HG03095 (cell line): ENCODE measurements at regions not wholly inside any gene's neighbourhood (a gene's known extent, or its start where the extent isn't known, plus 50 kb on each side); places are given as distances from the start of the nearest gene placed in this dataset.

Experiments used
- ATAC-seq: cut with Tn5 transposase; IDR thresholded peaks from one replicate; pipeline ENCODE4 v1.9.1; 2021; ENCODE audit warnings: moderate library complexity; ENCODE audit not compliant: unreplicated experiment

DNA sequence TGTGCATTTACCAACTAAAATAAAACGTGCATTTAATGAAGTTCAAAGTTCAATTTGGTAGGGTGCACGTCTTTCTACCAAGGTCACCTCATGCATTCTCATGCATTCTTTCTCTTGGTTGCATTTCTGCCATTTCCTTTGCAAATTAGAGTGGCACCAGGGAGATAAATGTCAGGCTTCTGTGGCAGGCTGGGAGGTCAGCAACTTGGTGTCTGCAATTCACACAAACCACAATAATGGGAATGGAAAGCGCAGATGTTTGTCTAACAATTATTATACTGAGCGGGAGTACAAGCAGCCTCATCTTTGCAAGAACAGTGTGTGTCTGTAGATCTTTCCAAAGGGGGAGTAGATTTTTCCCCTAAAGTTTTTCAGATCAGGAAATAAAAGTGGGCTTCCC is 411.7 kb downstream of the DMRT2 start:
- no peak for ATAC-seq

- ATAC-seq, result no peak
Measured at GRCh38 chr9:1462626-1463308, 412.6 kb downstream of the DMRT2 start.

DNA sequence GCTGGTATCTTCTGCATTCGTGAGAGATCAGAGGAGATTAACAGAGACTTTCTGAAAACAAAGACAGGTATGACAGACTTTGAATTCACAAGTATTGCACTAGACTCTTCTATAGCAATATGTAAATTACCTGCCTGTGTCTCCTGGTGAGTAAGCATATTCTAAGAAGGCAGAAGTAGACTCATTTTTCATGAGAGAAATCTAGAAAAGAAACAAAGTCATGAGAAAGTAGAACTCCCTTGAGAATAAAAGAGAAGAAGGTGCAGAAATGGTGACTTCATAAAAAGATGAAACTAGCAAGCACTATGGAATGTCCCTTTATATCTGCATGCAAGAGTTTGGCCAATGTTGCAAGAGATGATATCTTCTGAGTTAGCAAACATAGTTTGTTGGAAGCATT is 419.8 kb downstream of the DMRT2 start:
- peak; percentile 95 for ATAC-seq

DNA sequence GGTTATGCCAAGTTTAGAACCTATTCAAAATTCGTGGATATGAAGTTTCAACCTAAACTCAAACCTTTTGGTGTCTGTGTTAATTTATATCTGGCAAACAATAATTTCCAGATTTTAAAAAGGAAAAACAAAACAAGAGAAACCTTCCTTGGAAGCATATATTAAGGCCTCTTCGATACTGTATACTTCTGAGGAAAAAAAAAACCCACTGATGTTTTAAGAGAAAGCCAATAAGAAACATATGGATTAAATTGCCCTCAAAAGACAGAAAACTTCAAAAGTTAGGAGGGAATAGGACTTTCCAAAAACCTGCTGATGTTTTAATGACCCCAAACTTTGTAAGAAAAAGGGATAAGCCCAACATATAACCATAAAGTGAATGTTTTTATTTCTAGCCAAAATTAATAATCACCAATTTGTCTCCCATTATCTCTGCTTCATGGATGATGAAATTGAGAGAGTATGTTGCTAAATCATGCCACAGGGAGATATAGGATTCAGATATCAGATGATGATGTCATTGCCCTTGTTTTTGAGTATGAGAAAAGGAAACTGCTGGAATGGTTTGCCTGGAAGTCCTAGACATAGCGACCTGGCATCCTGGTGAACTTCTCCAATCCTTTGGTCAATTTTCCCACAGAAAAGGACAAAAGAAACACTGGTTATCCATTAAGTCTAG is 423.9 kb downstream of the DMRT2 start:
- no peak for ATAC-seq

DNA sequence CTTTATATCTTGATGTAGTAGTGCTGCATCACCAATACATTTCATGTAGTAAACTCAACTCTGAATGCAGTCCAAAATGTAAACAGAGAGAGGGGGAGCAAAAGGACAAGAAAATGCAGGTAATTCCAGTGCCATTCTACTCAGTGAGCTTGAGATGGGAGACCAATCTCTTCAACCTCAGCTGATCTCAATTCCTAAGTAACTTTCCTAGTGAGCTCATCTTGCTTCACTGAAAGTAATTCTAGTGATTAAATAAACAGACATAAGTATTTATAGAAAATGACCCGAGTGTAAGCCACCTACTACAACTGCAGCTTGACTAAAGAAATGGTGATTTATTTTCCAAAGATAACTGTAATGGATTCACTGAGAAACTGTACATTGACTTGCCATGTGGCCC is 424.5 kb downstream of the DMRT2 start:
- ATAC-seq, result no peak

DNA sequence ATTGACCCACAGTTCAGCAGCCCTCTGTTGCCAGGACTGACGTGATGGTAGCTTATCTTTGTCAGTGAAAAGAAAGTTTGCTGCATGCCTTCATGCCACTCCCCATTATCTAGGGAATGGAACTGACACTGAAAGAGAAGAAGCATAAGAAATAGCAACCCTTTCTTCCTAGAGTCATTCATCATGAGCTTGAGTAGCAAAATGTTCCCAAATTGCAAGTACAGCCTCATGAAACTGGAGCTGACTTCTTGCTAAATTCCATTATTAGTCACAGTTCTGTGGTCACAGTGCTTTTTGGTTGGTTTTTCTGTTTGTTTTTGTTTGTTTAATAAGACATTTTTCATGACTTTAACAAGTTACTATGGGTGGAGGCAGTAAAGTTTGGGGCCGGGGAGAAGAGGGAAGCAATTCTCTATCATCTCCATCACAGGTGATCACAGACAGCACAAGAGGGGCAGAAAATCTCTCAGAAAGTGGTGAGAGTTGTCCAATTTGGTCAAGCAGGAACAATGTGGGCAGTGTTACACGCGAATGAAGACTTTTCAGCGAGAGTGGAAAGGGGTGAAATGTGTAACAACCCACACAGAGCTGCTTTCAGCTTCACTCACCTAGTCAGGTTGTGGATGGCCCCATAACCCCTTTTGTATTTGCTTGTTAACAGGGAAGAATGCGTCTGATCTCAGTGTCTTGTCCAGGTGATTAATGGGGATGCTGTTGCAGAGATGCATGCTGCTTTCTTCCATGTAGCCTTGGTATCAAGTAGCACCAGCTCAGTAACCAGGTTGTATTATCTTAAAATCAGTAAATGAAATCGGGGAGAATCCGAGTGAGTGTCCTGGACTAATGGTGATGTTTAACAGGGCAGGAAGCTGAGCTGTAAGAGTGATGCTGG is 440.4 kb downstream of the DMRT2 start:
- ATAC-seq, result peak; percentile 87

DNA sequence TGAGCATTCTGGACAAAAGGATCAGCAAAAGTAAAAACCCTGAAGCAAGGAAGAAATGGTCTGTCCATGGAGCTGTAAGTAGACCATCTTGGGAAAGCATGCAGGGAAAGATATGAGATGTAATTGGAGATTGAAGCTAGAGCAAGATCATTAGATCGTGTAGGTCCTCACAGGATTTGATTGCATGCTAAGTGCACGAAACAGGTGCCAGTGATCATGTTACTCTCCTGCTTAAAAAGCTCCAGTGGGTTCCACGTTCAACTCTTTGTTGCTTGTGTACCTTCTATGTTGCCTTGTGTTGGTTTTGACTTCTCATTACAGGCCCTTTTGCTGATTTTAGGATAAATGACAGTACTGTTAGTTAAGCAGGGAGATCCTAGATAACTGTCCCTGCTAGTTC is 442.0 kb downstream of the DMRT2 start:
- no peak for ATAC-seq

- no peak for ATAC-seq
Measured at GRCh38 chr9:1495282-1496030, 445.3 kb downstream of the DMRT2 start.

DNA sequence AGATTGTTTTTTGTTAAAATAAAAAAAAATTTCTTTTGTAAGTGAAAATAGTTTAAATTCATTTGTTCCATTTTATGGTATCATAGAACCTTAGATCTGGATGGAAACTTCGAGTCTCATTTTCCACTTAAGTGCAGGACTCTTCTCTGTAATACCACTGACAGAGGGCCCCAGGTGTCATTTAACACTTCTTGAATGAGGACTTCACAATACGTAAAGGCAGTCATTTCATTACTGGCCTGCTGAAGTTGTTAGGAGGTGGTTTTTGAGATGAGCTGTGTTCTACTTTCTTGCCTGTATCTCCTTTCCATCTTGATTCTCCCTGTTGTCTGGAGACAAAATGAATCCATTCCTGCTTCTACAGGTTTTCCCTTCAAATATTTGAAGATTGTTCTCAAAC is 455.3 kb downstream of the DMRT2 start:
- ATAC-seq, result no peak

DNA sequence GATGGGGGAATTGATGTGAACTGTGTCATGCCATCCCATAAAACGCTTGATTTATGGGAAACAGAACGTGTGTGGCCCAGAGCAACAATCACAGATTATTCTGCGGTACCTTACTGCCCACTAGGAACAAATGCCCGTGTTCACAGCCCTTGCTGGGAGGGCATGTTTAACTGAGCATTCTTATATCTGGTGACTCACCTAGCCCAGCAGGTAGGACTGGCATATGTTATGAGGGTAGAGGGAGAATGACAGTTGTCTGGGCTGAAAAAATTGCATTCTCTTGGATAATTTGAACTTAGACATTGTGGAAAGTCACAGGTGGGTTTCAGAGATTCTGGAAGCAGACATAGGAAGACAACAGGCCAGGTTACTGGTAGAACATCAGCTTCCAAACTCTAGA is 460.6 kb downstream of the DMRT2 start:
- ATAC-seq, result no peak

- ATAC-seq, result no peak
Measured at GRCh38 chr9:1513105-1513504, 462.9 kb downstream of the DMRT2 start.

DNA sequence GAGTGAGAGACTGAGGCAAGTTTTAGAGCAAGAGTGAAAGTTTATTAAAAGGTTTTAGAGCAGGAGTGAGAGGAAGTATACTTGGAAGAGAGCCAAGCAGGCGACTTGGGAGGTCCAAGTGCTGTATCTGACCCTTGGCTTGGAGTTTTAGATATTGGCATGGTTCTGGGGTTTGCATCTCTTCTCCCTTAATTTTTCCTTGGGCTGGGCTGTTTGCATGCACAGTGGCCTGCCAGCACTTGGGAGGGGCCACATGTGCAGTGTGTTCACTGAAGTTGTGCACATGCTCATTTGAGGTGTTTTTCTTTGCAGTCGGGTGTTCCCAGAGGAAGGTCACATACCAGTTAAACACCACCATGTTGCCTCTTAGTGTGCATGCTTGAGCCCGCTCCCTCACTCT is 464.1 kb downstream of the DMRT2 start:
- ATAC-seq, result no peak

GRCh38 chr9:1514776-1515363 is 464.7 kb downstream of the DMRT2 start:
- no peak for ATAC-seq

DNA sequence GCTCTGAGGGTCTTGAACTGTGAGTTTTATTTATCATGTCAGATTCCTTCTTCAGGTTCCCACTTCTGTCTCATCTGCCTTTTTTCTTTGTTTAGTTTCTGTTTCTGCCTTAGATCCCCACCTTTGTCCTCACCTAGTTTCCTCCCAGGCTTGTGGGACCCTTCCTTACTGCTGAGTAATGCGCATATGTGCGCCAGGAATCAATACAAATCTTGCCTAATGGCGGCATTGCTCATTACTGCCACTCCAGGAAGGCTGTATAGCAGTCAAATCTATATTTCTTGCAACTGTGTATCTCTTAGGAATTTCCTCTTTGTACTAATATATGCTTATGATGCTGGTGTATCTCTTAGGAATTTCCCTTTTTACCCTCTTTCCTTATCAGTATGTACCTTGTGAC is 465.4 kb downstream of the DMRT2 start:
- ATAC-seq, result no peak

- no peak for ATAC-seq
Measured at GRCh38 chr9:1521547-1521946, 471.4 kb downstream of the DMRT2 start.

- peak; percentile 82 for ATAC-seq
Measured at GRCh38 chr9:1522219-1522767, 472.1 kb downstream of the DMRT2 start.

DNA sequence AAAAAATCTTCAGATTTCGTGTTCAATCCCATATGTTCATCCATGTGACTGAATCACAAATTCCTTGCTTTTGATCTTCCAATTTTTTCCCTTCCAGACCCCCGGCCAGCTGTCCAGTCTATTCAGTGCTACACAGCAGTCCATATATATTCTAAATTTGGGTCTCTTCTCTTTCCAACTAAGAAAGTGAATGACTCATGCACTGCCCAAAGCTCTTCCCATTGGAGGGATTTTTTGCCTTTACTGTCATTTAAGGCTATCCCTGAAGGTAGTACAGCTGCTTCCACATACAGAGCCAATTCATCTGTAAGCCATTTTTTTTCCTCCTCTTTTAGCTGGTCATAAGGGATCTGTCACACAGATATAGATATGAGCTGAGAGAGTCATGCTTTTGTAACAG is 478.3 kb downstream of the DMRT2 start:
- ATAC-seq, result no peak

DNA sequence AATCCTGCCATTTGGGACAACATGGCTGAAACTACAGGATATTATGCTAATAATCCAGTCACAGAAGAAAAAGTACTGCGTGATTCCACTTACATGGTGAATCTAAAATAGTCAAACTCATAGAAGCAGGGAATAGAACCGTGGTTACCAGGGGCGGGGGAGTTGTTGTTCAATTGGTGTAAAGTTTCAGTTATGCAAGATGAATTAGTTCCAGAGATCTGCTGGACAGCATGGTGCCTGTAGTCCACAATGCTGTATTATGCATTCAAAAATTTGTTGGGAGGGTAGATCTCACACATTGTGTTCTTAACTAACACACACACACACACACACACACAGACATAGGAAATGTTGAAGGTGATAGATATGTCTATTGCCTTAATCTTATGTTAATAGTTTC is 480.5 kb downstream of the DMRT2 start:
- ATAC-seq, result no peak

GRCh38 chr9:1531424-1531823 is 481.3 kb downstream of the DMRT2 start:
- ATAC-seq, result no peak

DNA sequence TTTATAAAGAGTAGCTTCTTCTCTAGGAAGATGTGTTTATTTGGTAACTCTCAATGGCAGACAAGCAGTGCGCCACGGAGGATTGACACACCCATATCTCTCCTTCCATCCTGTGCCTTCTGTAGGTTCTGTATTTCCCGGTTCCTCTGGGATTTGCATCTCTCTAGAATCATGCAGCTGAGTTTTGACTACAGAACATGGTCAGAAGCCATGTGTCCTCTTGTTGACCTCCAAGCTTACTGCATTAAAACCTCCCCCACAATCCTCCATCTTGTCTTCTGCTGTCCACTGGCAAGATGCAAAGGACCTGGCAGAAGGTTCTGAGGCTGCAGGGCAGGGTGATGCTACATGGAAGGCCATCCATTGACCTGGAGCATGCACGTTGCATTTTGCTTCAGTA is 482.0 kb downstream of the DMRT2 start:
- ATAC-seq, result no peak
